ENCODE measurements at regions not wholly inside any gene's neighbourhood (a gene's known extent, or its start where the extent isn't known, plus 50 kb on each side); places are given as distances from the start of the nearest gene placed in this dataset.

GRCh38 chr4:26131711-26132110 is 189.1 kb upstream of the RBPJ start:
- no peak overlapping the region for H3K4me3 ChIP-seq (ENCODE audit: low read depth, low read length)
- no peak for DNase-seq (ENCODE audit: low read depth)
- TF ChIP-seq CTCF (conservative IDR thresholded peaks at IDR 0.05; ENCODE audit: low read depth, low read length): no peak

- no peak for TF ChIP-seq CTCF (conservative IDR thresholded peaks at IDR 0.05; ENCODE audit: low read depth, low read length)
- H3K4me3 ChIP-seq (ENCODE audit: low read depth, low read length): no peak overlapping the region
These were observed 188.0 kb upstream of the RBPJ start for GRCh38 chr4:26132858-26133257.

GRCh38 chr4:26133840-26134239 is 187.0 kb upstream of the RBPJ start:
- DNase-seq (ENCODE audit: low read depth): no peak
- TF ChIP-seq CTCF (conservative IDR thresholded peaks at IDR 0.05; ENCODE audit: low read depth, low read length): no peak

More at GRCh38 chr4:26132858-26133257, 188.0 kb upstream of the RBPJ start:
- no peak for DNase-seq (ENCODE audit: low read depth)

GRCh38 chr4:26135331-26135730 is 185.5 kb upstream of the RBPJ start:
- no peak for TF ChIP-seq CTCF (conservative IDR thresholded peaks at IDR 0.05; ENCODE audit: low read depth, low read length)
- H3K4me3 ChIP-seq (ENCODE audit: low read depth, low read length): no peak overlapping the region
- DNase-seq (ENCODE audit: low read depth): no peak

More at GRCh38 chr4:26133840-26134239, 187.0 kb upstream of the RBPJ start:
- no peak overlapping the region for H3K4me3 ChIP-seq (ENCODE audit: low read depth, low read length)

- no peak overlapping the region for H3K4me3 ChIP-seq (ENCODE audit: low read depth, low read length)
- TF ChIP-seq CTCF (conservative IDR thresholded peaks at IDR 0.05; ENCODE audit: low read depth, low read length): no peak
- DNase-seq (ENCODE audit: low read depth): no peak
These were observed 184.2 kb upstream of the RBPJ start for GRCh38 chr4:26136615-26137014.

- no peak overlapping the region for H3K4me3 ChIP-seq (ENCODE audit: low read depth, low read length)
- TF ChIP-seq CTCF (conservative IDR thresholded peaks at IDR 0.05; ENCODE audit: low read depth, low read length): no peak
- DNase-seq (ENCODE audit: low read depth): no peak
These were observed 183.5 kb upstream of the RBPJ start for GRCh38 chr4:26137288-26137687.

GRCh38 chr4:26139310-26139924 is 181.4 kb upstream of the RBPJ start:
- no peak overlapping the region for H3K4me3 ChIP-seq (ENCODE audit: low read depth, low read length)
- DNase-seq (ENCODE audit: low read depth): no peak
- no peak for TF ChIP-seq CTCF (conservative IDR thresholded peaks at IDR 0.05; ENCODE audit: low read depth, low read length)

Data from choroid plexus epithelial cell (primary cell).